ENCODE measurements at regions not wholly inside any gene's neighbourhood (a gene's known extent, or its start where the extent isn't known, plus 50 kb on each side); places are given as distances from the start of the nearest gene placed in this dataset.
"Not testable (repeated sequence)": the region's sequence is repeated elsewhere in the genome, so short reads cannot be mapped to it uniquely, and the experiment has no call there.

DNA sequence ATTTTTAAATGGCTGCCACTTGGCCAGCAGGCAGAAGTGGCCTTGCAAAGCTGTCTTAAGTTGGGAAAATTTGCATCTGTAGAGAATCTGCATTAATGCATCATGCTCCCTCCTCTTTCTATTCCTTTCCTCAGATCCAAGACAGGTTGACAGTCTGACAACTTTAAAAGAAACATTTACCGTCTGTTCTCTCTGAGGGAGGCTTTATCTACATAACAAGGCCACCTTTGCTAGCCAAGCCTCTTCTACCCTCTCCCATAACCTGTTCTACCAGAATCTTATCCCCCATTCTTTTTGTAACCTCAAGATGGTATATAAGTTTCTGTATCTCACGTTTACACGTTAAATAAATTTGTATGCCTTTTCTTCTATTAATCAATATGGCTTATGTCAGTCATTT lies 271.9 kb downstream of the OSTF1 start:
- no peak overlapping the region for H3K27ac Mint-ChIP-seq

DNA sequence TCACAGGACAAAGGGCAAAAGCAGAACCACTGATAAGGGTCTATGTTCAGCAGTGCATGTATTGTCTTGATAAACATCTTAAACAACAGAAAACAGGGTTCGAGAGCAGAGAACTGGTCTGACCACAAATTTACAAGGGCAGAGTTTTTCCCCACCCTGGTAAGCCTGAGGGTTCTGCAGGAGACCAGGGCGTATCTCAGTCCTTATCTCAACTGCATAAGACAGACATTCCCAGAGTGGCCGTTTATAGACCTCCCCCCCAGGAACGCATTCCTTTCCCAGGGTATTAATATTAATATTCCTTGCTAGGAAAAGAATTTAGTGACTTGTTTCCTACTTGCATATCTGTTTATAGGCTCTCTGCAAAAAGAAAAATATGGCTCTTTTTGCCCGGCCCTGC lies 274.1 kb downstream of the OSTF1 start:
- not testable (repeated sequence) for H3K4me3 Mint-ChIP-seq; H3K4me1 Mint-ChIP-seq (ENCODE audit: low read depth); H3K36me3 Mint-ChIP-seq (ENCODE audit: low read depth); DNase-seq; H3K27me3 Mint-ChIP-seq (ENCODE audit: insufficient read depth); H3K27ac Mint-ChIP-seq
- H3K9me3 Mint-ChIP-seq: peaks cover 44% of the 10 kb centered on the region

More for the DNA sequence above, 271.9 kb downstream of the OSTF1 start:
- H3K4me3 Mint-ChIP-seq: no peak overlapping the region
- no peaks in the 10 kb centered on the region for H3K36me3 Mint-ChIP-seq (ENCODE audit: low read depth)
- TF ChIP-seq, protein P1, sequence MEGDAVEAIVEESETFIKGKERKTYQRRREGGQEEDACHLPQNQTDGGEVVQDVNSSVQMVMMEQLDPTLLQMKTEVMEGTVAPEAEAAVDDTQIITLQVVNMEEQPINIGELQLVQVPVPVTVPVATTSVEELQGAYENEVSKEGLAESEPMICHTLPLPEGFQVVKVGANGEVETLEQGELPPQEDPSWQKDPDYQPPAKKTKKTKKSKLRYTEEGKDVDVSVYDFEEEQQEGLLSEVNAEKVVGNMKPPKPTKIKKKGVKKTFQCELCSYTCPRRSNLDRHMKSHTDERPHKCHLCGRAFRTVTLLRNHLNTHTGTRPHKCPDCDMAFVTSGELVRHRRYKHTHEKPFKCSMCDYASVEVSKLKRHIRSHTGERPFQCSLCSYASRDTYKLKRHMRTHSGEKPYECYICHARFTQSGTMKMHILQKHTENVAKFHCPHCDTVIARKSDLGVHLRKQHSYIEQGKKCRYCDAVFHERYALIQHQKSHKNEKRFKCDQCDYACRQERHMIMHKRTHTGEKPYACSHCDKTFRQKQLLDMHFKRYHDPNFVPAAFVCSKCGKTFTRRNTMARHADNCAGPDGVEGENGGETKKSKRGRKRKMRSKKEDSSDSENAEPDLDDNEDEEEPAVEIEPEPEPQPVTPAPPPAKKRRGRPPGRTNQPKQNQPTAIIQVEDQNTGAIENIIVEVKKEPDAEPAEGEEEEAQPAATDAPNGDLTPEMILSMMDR (IDR thresholded peaks at IDR 0.05): no peak
- no peaks in the 10 kb centered on the region for H3K4me1 Mint-ChIP-seq (ENCODE audit: low read depth)
- DNase-seq: no peak
- peaks cover 37% of the 10 kb centered on the region for H3K9me3 Mint-ChIP-seq
- no peaks in the 10 kb centered on the region for H3K27me3 Mint-ChIP-seq (ENCODE audit: insufficient read depth)

GRCh38 chr9:75365196-75365595 lies 276.9 kb downstream of the OSTF1 start:
- no peak overlapping the region for H3K27ac Mint-ChIP-seq
- H3K27me3 Mint-ChIP-seq (ENCODE audit: insufficient read depth): no peaks in the 10 kb centered on the region
- no peaks in the 10 kb centered on the region for H3K36me3 Mint-ChIP-seq (ENCODE audit: low read depth)
- peaks cover 40% of the 10 kb centered on the region for H3K9me3 Mint-ChIP-seq
- H3K4me3 Mint-ChIP-seq: no peak overlapping the region
- no peaks in the 10 kb centered on the region for H3K4me1 Mint-ChIP-seq (ENCODE audit: low read depth)
- DNase-seq: no peak
- TF ChIP-seq, protein P1 (IDR thresholded peaks at IDR 0.05): no peak

DNA sequence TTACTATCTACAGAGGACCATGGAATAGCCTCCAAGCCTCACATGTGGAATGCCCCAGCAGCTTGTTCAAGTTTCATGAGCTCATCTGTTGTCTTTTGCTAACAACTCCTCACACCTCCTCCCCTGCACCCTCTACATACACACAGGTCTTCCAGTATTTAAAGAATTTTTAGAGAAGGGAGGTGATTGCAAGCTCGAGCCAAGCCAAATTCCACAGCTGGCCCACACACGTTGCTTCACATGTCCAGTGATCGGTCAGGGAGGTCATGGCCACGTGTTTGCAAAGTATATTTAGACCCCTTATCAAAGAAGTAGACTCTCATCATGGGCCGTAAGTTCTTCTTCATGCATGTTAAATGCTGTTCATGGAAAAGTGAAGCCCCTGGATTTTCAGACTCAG lies 281.7 kb downstream of the OSTF1 start:
- no peak for DNase-seq
- no peaks in the 10 kb centered on the region for H3K4me1 Mint-ChIP-seq (ENCODE audit: low read depth)
- H3K4me3 Mint-ChIP-seq: no peak overlapping the region
- no peak overlapping the region for H3K27ac Mint-ChIP-seq
- no peaks in the 10 kb centered on the region for H3K27me3 Mint-ChIP-seq (ENCODE audit: insufficient read depth)
- no peaks in the 10 kb centered on the region for H3K36me3 Mint-ChIP-seq (ENCODE audit: low read depth)
- TF ChIP-seq, protein P1 (IDR thresholded peaks at IDR 0.05): no peak
- peaks cover 30% of the 10 kb centered on the region for H3K9me3 Mint-ChIP-seq

- TF ChIP-seq, protein P1 (IDR thresholded peaks at IDR 0.05): no peak
- DNase-seq: no peak
These were observed 284.4 kb downstream of the OSTF1 start for GRCh38 chr9:75372499-75373268.

GRCh38 chr9:75376680-75377254 lies 288.5 kb downstream of the OSTF1 start:
- Mint-ChIP-seq H3K27me3 (ENCODE audit: insufficient read depth) (no peaks in the 10 kb centered on the region), H3K27ac (no peak overlapping the region), H3K4me1 (ENCODE audit: low read depth) (no peaks in the 10 kb centered on the region), H3K4me3 (no peak overlapping the region), H3K36me3 (ENCODE audit: low read depth) (no peaks in the 10 kb centered on the region), H3K9me3 (peaks cover 30% of the 10 kb centered on the region)
- TF ChIP-seq, protein P1 (IDR thresholded peaks at IDR 0.05): no peak
- DNase-seq: no peak

More at GRCh38 chr9:75372499-75373268, 284.4 kb downstream of the OSTF1 start:
- no peaks in the 10 kb centered on the region for H3K27me3 Mint-ChIP-seq (ENCODE audit: insufficient read depth)
- peaks cover 30% of the 10 kb centered on the region for H3K9me3 Mint-ChIP-seq
- H3K27ac Mint-ChIP-seq: no peak overlapping the region
- no peak overlapping the region for H3K4me3 Mint-ChIP-seq
- no peaks in the 10 kb centered on the region for H3K36me3 Mint-ChIP-seq (ENCODE audit: low read depth)
- H3K4me1 Mint-ChIP-seq (ENCODE audit: low read depth): no peaks in the 10 kb centered on the region

Measured in HFFc6 (cell line).